ENCODE measurements at regions not wholly inside any gene's neighbourhood (a gene's known extent, or its start where the extent isn't known, plus 50 kb on each side); places are given as distances from the start of the nearest gene placed in this dataset.

- no peak for TF ChIP-seq CTCF (IDR thresholded peaks at IDR 0.05)
- no peak for TF ChIP-seq POLR2AphosphoS5 (IDR thresholded peaks at IDR 0.05)
- no peak for TF ChIP-seq POLR2A (IDR thresholded peaks at IDR 0.05; ENCODE audit: low read depth)
These were observed 54.9 kb upstream of the C5orf46 start for GRCh38 chr5:147961208-147961749.

All from esophagus muscularis mucosa (tissue), 3 donors.